ENCODE measurements at regions not wholly inside any gene's neighbourhood (a gene's known extent, or its start where the extent isn't known, plus 50 kb on each side); places are given as distances from the start of the nearest gene placed in this dataset.

DNA sequence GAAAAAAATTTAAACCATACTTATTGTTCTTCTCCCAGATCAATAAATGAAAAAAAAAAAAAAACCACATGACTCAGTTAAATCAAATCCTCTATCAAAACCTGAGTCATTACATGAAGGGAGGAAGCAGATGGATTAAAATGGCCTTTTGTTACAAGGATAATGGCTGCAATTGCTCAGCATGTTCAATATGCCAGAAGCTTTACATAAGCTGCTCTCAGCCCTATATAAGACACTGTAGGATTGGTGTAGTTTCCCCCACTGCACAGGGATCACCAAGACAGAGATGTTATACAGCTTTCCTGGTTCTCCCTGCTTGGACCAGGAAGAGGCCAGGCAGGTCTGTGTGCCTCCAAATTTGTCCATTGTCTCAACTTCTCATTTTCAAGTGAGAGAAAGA is 101.6 kb upstream of the MAP1B start:
- no peak for DNase-seq (ENCODE audit: low spot score)

DNA sequence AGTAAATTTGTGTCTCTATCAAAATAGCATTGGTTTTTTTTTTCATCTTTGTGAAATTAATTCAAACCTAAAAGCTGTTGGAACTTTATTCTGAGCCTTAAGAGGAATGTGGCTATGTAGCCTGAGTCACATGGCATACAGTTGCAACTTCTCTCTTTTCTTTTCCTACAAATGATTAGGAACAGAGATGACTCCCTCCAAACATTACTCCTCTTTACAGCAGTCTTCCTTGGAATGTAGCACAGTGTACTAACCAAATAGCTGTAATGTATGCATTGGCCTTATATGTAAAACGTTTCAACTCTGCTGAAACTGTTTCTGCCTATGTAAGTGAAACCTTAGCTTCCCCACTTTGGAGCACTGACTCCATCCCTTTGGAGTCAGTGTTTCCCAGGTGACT is 100.9 kb upstream of the MAP1B start:
- DNase-seq (ENCODE audit: low spot score): no peak

DNA sequence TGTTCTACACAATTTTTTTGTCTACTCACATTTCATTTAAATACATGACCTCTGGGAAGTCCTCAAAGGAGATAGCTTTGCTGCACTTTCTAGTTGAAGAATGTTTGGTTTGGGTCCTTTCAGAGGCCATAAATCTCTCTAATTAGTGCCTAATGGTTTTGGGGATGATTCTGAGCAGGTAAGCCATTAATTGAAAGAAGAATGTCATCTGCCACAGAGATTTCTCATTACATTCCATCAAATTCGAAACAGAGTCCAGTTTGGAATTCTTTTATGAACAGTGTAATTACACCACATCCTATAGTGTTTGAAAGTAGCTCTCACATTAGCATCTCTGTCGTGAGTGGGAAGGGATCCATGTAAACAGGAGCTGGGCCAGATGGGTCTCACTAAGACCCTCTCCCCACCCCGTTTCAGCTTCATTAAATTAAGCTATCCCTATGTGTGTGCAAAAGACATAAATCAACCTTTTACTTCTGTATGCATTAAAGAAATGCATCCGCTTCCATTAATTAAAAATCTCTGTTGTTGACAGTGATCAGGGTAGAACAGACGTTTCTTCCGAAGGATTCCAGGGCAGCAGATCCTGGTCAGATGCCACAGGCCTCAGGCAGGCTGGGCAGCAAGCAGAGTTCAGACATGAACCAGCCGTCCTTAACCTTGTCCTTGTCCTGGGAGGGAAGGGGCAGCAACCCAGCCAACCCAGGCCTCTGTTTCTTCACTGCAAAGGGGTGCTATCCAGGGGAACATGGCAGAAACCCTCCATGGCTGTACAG is 99.8 kb upstream of the MAP1B start:
- DNase-seq (ENCODE audit: low spot score): no peak

DNA sequence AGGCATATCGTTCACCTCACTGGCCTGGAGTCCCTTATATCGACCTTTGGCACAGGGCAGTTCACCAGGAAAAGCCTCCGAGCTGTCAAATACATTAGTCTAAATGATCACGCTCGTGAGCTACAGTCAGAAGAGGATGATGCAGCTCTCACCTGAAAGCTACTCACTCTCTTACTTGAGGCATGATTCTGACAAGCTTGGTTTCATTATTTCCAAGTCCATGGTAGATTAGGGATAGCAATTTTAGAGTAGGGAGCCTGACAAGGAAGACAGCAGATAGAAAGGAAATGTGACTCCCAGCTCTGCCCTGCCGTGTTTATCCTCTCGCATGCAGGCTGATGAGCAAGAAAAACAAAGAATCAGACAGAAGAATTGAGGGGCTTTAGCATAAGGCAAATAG is 98.0 kb upstream of the MAP1B start:
- no peak for DNase-seq (ENCODE audit: low spot score)

DNA sequence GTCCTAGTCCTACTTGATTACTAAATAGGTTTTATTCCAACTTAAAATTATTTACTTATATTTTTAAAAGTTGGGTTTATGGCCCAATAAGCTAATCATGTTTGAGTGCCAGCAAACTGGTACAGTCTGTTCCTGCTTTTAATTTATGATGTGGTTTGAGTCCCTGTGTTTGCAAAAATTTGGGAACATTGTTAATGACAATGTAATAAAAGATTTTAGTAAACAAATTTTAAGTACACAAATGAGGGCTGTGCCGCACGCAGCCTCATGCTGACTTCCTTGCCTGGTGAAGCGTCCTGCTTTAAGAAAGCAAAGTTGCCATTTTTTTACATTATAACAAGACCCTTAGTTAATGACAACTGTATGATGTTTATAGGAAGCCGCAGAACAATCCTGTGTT is 96.8 kb upstream of the MAP1B start:
- no peak for DNase-seq (ENCODE audit: low spot score)

DNA sequence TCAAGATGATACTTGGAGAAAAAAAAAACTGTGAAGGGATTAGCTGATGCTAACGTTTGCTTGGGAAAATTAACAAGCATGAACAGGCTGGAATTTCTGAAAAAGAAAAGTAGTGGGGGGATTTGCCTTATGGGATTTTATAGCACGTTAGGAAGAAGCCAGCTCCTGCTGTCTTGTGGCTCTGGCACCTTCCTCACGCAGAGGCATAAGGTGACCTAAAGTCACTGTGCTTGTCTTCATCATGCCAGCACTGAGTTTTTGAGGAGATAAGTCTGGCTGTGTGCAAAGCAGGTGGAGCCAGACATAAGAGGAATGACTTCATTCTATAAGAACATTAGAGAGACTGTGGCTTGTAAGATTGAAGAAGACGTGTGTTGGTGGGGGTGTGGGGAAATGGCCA is 94.4 kb upstream of the MAP1B start:
- no peak for DNase-seq (ENCODE audit: low spot score)

DNA sequence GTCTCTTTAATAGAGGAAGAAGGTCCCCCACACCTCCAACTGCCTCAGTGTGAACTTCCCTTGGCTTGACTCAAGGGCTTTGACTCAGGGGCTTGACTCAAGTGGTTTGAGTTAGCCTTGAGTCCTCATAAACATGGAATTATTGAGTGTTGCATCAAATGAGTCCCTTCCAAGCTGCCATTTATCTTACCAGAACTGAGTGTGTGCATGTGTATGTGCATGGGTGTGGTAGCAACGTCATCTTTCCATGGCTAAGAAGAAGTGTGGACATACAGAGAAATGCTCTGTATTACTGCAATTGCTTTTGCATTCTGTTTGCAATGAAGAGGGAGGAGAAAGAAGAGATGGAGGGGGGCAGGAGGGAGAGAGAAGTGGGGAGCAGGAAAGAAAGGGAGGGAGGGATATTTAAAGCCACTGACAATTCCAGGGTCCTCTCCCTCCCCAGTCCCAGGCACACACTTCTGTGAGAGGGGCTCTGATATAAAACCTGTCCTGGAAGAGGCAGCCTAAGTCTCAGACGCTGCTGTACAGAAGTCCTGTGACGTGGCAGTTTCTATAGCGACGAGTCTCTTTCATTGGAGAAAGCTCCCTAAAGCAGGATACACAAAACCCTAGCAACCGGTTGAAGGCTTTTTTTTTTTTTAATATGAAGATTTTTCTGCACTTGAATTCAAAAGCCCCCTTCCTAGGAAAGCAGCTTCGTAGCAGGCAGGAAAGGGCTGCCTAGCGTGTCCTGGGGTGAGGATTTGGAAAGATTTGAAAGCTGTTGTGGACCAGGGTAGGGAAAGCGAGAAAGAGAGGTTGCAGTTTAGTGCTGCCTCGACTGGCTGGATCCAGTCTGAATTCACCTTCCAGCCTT is 93.3 kb upstream of the MAP1B start:
- no peak for DNase-seq (ENCODE audit: low spot score)

DNA sequence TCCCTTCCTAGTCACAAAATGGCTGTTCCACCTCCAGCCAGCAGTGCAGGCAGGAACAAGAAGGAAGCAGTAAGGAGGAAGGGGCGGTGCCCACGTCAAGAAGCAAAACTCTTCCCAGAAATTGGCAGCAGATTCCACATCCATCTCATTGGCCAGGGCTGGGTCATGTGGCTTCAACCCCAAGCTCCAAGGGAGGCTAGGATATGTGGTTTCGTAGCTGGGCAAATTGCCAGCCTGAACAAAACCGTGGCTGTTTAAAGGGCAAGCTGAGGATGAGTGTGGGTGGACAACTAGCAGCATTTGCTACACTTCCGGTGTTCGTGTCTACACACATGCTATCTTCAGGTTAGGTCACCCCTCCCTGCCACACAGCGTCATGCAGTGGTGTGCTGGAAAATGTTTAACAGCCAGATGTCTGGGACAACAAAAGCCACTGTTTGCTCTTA is 92.1 kb upstream of the MAP1B start:
- no peak for DNase-seq (ENCODE audit: low spot score)

DNA sequence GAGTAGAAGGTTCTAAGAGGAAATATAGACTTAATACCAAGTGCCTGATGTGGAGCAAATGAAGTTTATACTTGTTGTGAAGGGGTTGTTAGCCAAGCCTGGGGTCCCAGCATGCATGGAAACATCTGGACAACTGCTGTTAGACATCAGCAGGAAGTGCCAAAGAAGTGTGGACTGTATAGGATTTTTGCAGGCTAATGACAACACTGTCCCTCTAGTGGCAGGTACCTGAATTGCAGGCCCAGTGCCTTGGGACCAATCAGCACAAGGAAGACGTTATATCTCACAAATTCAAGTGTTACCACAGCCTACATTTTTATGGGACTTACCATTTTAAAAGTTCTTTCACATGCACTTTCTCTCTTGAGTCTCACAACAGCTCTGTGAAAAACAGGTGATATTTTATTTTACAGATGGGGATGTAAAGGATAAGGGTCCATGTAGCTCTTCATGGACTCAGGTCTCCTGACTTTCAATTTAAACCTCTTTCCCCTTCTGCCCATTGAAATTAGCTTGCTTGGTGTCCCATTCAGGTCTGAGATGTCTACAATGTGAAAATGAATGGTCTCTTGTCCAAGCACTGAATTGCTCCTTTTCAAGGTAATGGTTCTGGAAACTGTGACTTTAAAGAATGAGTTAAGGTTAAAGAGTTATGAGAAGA is 89.0 kb upstream of the MAP1B start:
- DNase-seq (ENCODE audit: low spot score): peak; percentile 58

DNA sequence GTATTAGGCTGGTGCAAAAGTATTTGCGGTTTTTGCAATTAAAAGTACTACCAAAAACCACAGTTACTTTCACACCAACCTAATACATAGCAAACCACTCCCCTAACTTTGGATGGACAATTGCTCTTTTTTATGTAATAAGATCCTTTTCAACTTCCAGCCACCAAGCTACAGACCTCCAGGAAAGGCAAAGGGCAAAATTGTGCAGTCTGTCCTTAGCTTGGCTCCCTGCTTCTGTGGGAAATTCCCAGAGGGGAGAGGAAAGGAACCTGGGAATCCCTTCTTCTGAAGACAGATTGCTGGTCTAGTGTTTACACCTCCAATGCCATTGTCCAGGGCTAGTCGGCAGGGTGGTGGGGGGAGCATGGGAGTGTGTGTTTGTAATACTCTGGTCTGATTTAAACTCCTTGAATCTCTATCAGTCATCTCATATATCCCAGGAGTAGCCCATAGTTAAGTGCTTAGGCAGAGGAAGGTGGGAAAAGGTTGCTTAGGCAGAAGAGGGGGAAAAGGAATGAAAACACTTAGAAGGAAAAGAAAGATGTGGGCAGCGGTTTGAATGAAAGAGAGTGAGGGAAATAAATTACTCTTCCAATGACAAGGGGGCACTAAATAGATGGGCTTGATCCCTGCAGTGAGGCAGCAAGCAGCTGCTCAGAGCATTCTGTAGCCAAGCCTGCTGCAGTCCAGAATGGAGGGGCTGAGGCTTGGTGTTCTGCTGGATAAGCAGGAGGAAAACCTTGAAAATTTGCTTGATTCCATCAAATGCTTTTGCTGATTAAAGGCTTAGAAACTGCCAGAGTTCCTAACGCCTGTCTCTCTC is 86.9 kb upstream of the MAP1B start:
- no peak for DNase-seq (ENCODE audit: low spot score)

DNA sequence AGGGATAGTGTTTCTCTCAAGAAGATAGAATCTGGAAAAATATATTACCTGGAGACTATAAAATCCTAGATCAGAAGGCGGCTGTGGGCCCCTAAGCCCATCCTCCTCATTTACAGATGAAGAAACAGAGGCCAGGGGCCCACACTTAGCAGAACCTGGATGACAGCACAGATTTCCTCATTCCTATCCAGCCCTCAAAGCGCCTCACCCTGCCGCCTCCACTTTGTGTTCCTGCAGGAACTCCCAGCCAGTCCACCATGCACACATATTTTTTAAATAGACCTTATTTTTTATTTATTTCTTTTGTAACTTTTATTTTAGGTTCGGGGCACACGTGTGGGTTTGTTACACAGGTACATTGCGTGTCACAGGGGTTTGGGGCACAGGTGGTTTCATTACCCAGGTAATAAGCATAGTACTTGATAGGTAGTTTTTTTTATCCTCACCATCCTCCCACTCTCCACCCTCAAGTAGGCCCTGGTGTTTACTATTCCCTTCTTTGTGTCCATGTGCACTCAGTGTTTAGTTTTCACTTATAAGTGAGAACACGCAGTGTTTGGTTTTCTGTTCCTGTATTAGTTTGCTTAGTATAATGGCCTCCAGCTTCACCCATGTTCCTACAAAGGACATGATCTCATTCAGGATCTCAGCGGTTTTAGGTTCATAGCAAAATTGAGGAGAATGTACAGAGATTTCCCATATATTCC is 85.5 kb upstream of the MAP1B start:
- no peak for DNase-seq (ENCODE audit: low spot score)

DNA sequence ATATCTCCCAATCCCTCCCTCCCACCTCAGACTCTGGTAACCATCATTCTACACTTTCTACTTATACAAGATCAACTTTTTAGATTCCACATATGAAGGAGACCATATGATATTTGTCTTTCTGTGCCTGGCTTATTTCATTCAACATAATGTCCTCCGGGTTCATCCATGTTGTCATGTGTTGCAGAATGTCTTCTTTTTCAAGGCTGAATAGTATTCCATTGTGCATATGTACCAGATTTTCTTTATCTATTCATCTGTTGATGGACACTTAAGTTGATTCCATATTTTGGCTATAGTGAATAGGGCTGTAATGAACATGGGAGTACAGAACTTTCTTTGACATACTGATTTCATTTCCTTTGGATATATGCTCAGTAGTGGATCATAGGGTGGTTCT is 78.9 kb upstream of the MAP1B start:
- DNase-seq (ENCODE audit: low spot score): no peak

DNA sequence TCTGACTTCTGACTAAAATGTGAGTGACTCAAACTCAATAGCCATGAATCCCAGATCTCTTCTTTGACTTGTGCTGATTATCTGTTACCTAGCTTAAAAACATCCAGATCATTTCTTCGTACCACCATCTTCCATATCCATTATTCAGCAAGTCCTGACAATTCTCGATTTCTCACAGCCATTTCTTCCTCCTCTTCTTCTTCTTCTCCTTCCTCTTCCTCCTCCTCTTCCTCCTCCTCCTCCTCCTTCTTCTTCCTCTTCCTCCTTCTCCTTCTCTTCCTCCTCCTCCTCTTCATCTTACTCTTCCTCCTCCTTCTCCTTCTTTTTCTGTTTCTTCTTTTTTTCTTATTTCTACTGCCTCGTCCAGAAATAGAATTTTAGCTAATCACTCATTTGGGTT is 77.0 kb upstream of the MAP1B start:
- no peak for DNase-seq (ENCODE audit: low spot score)

DNA sequence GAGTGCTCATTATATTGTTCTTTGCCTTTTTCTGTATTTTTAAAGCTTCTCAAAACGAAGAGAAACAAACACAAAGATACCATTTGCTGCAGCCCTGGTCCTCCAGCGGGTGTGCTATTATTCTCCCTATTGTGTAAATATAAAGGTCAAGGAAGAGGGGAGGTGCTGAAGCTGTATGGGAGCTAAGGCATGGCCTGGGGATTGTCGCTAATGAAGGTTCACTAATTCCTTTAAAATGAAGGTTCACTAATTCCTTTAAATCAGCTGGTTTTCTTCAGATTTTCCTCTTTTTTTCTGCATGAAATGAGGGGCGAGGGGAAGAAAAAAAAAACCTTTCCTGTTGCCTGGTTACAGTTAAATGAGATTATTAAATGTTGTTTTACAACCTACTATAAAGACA is 74.5 kb upstream of the MAP1B start:
- DNase-seq (ENCODE audit: low spot score): no peak

DNA sequence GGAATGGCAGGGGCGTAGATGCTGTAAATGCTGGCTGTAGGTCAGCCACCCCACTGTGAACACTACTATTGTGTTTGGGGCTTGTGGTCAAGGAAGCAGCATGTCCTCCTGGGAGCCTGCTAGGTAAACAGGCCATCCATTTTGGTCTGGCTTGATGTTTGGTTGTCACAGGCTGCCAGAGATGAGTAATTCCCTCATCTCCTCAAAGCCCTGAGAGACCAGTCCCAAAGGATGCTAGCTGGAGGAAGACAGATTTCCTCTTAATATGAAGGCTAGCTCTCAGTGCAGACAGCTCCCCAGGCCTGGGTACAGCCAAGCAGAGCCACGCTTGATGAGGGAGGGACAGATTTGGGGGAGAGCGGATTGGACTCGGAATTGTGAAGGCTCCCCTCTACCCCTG is 72.5 kb upstream of the MAP1B start:
- no peak for DNase-seq (ENCODE audit: low spot score)

DNA sequence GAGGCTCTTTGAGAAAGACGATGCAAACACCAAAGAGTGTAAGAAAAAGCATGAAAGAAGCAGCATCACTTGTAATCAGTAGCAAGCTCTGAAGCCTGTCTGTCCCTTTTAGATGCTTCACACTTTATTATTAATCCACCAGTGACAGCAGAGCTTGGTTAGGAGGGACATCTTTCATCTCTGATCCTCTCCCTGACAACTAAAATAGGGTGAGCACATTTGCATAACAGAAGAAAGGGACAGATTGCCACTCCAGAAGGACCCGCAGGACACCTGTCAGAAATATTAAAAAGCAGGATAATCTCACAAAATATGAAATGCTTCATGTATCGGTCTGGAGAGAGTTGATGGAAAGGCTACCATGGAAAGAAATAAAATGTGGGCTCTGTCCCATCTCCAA is 71.4 kb upstream of the MAP1B start:
- DNase-seq (ENCODE audit: low spot score): no peak

DNA sequence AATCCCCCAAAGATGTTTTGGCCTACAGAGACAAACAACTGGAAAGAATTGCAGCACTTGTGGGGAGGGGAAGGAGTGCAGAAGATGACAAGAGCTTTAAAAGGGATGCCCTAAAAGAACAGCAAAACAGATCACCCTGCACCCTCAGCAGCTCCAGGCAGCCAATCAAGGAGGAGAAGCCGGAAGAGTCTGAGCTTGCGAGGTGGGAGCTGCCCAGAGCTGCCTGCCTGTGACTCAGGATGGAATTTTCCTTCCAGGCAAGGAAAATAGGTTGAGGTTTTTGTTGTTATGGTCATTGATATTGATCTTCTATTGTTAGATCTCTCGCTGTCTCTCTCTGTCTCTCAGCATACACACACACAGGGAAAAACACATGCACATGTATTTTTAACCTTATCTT is 70.3 kb upstream of the MAP1B start:
- DNase-seq (ENCODE audit: low spot score): no peak

DNA sequence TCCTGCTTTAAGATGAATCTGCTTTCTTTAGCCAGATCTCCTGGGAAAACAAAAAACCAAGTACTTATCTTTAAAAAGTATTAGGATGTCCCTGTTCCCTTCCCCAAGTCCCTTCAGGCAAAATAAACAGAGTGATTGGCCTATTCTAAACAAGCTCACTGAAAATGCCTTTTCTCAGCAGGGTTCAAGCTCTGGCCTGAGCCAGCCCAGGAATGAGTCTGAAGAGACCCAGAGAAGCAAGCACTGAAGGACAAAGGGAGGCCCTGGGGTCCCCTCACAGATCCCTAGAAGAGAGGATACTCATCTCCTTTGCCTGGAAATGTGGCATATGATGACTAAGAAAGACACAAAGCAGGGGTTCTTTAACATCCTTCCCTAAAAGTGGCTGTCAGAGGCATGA is 66.8 kb upstream of the MAP1B start:
- DNase-seq (ENCODE audit: low spot score): no peak

DNA sequence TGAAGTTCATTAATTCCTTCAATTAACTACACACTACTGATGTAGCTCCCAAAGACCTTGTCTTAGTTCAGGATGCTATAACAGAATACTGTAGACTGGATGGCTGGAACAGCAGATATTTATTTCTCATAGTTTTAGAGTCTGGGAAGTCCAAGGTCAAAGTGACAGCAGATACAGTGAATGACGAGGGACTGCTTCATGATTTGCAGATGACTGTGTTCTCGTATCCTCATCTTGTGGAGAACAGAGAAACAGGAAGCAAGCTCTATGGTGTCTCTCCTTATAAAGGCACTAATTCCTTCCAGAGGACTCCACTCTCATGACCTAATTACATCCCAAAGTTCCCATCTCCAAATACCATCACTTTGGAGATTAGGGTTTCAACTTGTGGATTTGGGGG is 65.6 kb upstream of the MAP1B start:
- DNase-seq (ENCODE audit: low spot score): no peak

DNA sequence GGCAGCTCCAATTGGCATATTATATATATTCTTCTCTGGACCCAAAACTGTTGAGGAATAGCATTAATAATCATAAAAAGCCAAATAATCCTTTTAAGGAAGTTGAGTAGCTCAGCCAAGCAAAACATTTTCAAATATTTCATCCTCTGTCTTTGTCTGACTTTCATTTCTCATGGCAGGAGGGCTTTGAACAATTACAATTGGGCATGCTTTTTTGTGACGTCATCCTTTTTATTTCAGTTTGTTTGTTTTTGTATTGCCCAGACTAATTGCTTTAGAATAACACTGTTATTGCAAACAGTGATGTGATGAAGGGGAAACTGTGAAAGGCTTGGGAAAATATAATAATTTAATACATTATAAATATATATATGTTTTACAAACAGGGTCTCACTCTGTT is 65.2 kb upstream of the MAP1B start:
- no peak for DNase-seq (ENCODE audit: low spot score)

DNA sequence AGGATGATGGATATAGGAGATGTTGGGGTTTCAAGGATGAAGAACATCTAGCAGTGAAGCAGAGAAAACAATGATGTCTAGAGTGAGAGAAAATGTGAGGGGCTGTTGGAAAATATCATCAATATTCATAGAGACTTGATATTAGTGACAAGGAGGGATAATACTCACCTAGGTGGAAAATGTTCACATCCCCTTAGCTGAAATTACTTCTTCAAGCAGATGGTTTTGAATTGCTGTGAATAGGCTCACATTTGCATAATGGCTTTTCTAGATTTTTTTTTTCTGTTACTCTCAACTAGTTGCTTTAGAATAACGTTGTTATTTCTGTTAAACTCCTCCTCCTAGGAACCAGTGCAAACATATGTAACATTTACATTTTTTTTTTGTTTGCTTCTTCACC is 61.6 kb upstream of the MAP1B start:
- DNase-seq (ENCODE audit: low spot score): no peak

DNA sequence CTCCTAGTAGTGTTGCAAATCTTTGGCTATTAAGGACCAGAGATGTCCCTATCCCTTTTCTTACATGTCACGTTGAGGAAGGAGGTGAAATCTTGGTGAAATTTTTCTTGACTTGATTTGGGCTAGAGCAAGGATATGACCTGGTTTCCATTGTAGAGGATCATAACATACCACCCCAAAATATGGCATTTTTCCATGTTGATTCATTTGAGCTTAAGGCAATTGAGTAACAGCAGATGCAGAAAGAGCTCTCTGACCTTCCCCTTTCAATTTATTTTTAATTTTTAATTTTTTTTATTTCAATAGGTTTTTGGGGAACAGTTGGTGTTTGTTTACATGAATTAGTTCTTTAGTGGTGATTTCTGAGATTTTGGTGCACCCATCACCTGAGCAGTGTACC is 61.2 kb upstream of the MAP1B start:
- DNase-seq (ENCODE audit: low spot score): no peak

Measured in CD4-positive, alpha-beta T cell treated with Interleukin-2 at 100 ng/mL for 4 hours (primary cell).